Nephron (organoid): ENCODE measurements at regions not wholly inside any gene's neighbourhood (a gene's known extent, or its start where the extent isn't known, plus 50 kb on each side); places are given as distances from the start of the nearest gene placed in this dataset.

ENCODE experiments used
- H3K27ac Mint-ChIP-seq, 3 experiments: 2 replicates each; pipeline ENCODE4 v1.8.0; 2020; ENCODE audit warnings: mixed read lengths in 3 of 3, mild to moderate bottlenecking in 2 of 3, moderate library complexity in 1 of 3
- H3K27me3 Mint-ChIP-seq: 2 replicates; pipeline ENCODE4 v1.8.0; 2021; ENCODE audit warnings: low read depth, mild to moderate bottlenecking, moderate library complexity, mixed read lengths
- H3K36me3 Mint-ChIP-seq: 2 replicates; pipeline ENCODE4 v1.8.0; 2020; ENCODE audit warnings: low read depth, mixed read lengths
- H3K4me1 Mint-ChIP-seq: 2 replicates; pipeline ENCODE4 v1.8.0; 2020; ENCODE audit warnings: mixed read lengths
- H3K4me3 Mint-ChIP-seq, 3 experiments: 2 replicates each; pipeline ENCODE4 v1.8.0; 2020; ENCODE audit warnings: mild to moderate bottlenecking in 3 of 3, mixed read lengths in 3 of 3, moderate library complexity in 2 of 3
- H3K9me3 Mint-ChIP-seq: 2 replicates; pipeline ENCODE4 v1.8.0; 2020; ENCODE audit warnings: mixed read lengths
- CTCF ChIP-seq, 3 experiments: fragments of 200-600 bp; sonication (generic); IDR thresholded peaks; one replicate each; pipeline ENCODE4 v1.5.0; 2021; ENCODE audit warnings: antibody characterized with exemption in 3 of 3; ENCODE audit not compliant: unreplicated experiment in 3 of 3

GRCh38 chr4:11910812-11911211, 482.1 kb upstream of the HS3ST1 start:
- Mint-ChIP-seq H3K9me3 (no peaks in the 10 kb centered on the region), H3K27me3 (peaks cover 7% of the 10 kb centered on the region), H3K4me1 (no peaks in the 10 kb centered on the region), H3K4me3 (no peak overlapping the region), H3K27ac (no peak overlapping the region), H3K36me3 (no peaks in the 10 kb centered on the region)
- TF ChIP-seq CTCF (IDR thresholded peaks at IDR 0.05; ENCODE audit: unreplicated experiment in 3 of 3) = no peak

DNA sequence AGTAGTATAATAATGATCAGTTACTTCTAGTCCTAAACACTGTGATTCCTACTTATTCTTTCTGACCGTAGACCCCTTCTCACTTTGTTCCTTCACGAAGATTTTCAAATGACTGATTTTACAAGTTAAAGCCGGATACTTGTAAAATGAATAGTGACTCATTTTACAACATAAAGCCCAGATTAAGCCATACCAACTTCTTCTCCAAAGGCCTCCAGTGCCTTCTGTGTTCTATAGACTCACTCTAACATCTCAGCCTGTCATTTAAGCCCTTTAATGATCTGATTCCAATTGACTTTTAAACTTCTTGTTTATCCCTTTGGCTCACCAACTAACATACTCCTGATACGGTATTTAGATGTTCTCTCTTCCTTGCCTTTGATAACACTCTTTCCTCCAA, 480.0 kb upstream of the HS3ST1 start:
- no peaks in the 10 kb centered on the region for H3K36me3 Mint-ChIP-seq
- H3K9me3 Mint-ChIP-seq = no peaks in the 10 kb centered on the region
- no peak overlapping the region for H3K4me3 Mint-ChIP-seq
- TF ChIP-seq CTCF (IDR thresholded peaks at IDR 0.05; ENCODE audit: unreplicated experiment in 3 of 3) = no peak
- H3K27ac Mint-ChIP-seq = no peak overlapping the region
- peaks cover 7% of the 10 kb centered on the region for H3K27me3 Mint-ChIP-seq
- peaks cover 5% of the 10 kb centered on the region for H3K4me1 Mint-ChIP-seq

GRCh38 chr4:11908205-11908604, 479.5 kb upstream of the HS3ST1 start:
- Mint-ChIP-seq H3K27ac (no peak overlapping the region), H3K4me1 (peaks cover 6% of the 10 kb centered on the region), H3K27me3 (peaks cover 7% of the 10 kb centered on the region), H3K36me3 (no peaks in the 10 kb centered on the region), H3K9me3 (no peaks in the 10 kb centered on the region), H3K4me3 (no peak overlapping the region)
- TF ChIP-seq CTCF (IDR thresholded peaks at IDR 0.05; ENCODE audit: unreplicated experiment in 3 of 3) = no peak

- TF ChIP-seq CTCF (IDR thresholded peaks at IDR 0.05; ENCODE audit: unreplicated experiment in 3 of 3) = no peak
- peaks cover 6% of the 10 kb centered on the region for H3K4me1 Mint-ChIP-seq
- H3K27ac Mint-ChIP-seq = no peak overlapping the region
- H3K4me3 Mint-ChIP-seq = no peak overlapping the region
- H3K27me3 Mint-ChIP-seq = peaks cover 7% of the 10 kb centered on the region
- no peaks in the 10 kb centered on the region for H3K36me3 Mint-ChIP-seq
- H3K9me3 Mint-ChIP-seq = peaks cover 2% of the 10 kb centered on the region
These were observed 476.4 kb upstream of the HS3ST1 start for GRCh38 chr4:11904846-11905739.

DNA sequence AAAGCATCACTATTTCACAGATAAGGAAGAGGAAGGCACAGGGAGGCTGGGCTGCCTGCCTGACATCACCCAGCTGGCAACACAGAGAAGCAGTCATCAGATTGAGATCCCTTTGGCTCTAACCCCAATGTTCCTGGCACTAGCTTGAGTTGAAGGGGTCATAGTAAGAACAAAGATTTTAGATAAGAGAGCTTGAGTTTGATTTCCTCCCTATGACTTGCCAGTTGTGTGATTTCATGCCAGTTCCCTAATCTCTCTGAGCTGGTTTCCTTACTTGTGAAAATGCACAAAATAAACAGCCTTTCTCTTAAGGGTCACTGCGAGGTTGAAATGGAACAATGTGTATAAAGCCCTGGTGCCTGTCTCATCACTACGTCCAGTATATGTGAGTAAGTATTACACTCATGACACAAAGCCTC, 475.4 kb upstream of the HS3ST1 start:
- peaks cover 7% of the 10 kb centered on the region for H3K27me3 Mint-ChIP-seq
- peak overlapping the region in 2 of 3 experiments; percentile 4 to 46 for H3K27ac Mint-ChIP-seq
- peaks cover 6% of the 10 kb centered on the region for H3K4me1 Mint-ChIP-seq
- peaks cover 2% of the 10 kb centered on the region for H3K9me3 Mint-ChIP-seq
- no peaks in the 10 kb centered on the region for H3K36me3 Mint-ChIP-seq
- no peak for TF ChIP-seq CTCF (IDR thresholded peaks at IDR 0.05; ENCODE audit: unreplicated experiment in 3 of 3)
- H3K4me3 Mint-ChIP-seq = no peak overlapping the region

DNA sequence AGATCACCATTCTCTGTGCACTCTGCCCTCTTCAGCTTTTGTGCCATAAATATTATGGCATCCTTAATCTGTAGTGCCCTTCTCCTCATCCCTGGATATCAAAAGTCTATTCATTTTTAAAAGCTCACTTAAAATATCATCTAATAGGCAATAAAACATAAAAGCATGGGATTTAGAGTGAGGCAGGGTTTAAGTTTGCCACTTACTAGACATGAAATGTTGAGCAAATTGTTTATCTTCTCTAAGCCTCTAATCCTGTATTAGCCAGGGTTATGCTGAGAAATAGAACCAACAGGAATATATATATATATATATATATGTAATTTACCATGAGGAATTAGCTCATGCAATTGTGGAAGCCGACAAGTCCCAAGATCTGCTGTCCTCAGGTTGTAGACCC, 472.4 kb upstream of the HS3ST1 start:
- Mint-ChIP-seq H3K27me3 (peaks cover 4% of the 10 kb centered on the region), H3K4me1 (peaks cover 6% of the 10 kb centered on the region), H3K36me3 (no peaks in the 10 kb centered on the region), H3K9me3 (peaks cover 15% of the 10 kb centered on the region), H3K4me3 (no peak overlapping the region), H3K27ac (peak overlapping the region in 1 of 3 experiments; percentile 36)
- no peak for TF ChIP-seq CTCF (IDR thresholded peaks at IDR 0.05; ENCODE audit: unreplicated experiment in 3 of 3)
